ENCODE measurements at regions not wholly inside any gene's neighbourhood (a gene's known extent, or its start where the extent isn't known, plus 50 kb on each side); places are given as distances from the start of the nearest gene placed in this dataset.
"Not testable (repeated sequence)": the region's sequence is repeated elsewhere in the genome, so short reads cannot be mapped to it uniquely, and the experiment has no call there.

- DNase-seq: no peak
Observed at GRCh38 chr2:226575928-226576327, 223.7 kb downstream of the IRS1 start.

DNA sequence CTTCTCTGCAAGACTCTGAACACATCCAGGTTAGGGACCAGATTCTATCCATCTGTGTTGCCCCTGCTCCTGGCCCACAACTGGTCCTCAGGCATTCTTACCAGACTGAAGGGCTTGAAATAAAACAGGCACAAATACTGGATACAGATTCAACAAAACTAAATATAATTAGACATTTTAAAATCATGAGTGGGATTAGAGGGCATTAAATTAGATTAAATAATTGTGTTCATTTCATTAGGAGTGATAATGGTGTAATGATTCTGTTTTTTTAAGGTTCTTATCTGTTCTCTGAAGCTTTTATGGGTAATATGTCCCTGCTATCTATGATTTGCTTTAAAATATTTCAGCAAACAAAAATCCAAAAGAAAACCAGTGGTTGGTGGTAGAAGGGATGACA is 226.5 kb downstream of the IRS1 start:
- no peak for DNase-seq

GRCh38 chr2:226564667-226565066 is 235.0 kb downstream of the IRS1 start:
- DNase-seq: no peak

GRCh38 chr2:226561962-226562361 is 237.7 kb downstream of the IRS1 start:
- no peak for DNase-seq

DNA sequence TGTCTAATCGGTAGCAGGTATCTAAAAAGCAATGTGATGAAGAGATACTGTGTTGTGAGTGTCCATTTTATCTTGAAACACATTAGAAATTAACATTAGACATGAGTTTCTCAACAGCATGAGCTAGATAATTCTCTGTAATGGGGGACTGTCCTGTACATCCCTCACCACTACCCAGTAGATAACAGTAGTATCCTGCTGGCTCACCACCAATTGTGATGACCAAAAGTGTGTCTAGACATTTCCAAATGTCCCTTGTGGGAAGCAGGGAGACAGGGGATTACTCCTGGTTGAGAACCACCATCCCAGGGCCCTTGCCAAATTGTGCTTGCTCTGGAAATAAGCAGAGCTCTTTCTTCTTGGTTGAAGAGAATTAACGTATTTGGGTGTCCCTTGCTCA is 239.3 kb downstream of the IRS1 start:
- no peak for DNase-seq

DNA sequence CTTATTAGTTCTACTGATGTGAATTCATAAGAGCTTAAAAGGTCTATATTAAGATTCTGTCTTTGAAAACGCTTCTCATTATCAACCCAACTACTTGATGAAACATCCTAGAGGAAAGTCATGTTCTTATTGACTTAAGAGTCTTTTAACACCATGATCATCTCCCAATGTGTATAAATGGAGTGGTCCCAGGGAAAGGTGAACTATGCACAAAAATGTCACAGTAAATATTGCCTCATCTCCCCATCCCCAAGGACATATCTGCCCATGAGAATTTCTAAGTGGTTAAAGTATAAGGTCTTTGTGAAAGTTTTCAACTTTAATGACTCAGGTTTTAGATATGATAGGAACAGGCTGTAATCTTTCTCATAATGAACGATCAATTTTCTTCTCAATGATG is 240.1 kb downstream of the IRS1 start:
- no peak for DNase-seq

- no peak for DNase-seq
Observed at GRCh38 chr2:226558418-226558817, 241.2 kb downstream of the IRS1 start.

DNA sequence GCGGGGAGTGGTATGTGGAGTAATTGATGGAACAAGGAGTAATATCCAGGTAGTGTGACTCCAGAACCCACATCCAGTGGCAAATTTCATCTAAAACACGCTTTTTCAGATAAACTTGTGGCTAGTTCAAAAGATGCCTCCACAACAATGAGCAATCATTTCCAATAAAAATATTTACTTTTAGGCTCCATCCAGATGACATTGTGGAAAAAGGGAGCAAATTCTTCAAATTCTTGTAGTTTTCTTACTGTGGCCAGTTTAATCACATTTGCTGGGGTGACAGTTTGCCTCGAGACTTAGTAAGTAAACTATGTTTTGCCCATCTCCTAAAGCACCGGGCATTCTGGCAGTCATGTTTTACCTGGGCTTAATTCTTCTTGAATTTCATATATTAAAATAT is 243.6 kb downstream of the IRS1 start:
- no peak for DNase-seq

GRCh38 chr2:226554701-226555100 is 244.9 kb downstream of the IRS1 start:
- DNase-seq: no peak

- no peak for DNase-seq
Observed at GRCh38 chr2:226553333-226553732, 246.3 kb downstream of the IRS1 start.

- no peak for DNase-seq
Observed at GRCh38 chr2:226552571-226553285, 246.9 kb downstream of the IRS1 start.

GRCh38 chr2:226551522-226552250 is 247.9 kb downstream of the IRS1 start:
- DNase-seq: no peak

GRCh38 chr2:226550801-226551200 is 248.8 kb downstream of the IRS1 start:
- no peak for DNase-seq

- no peak for DNase-seq
Observed at GRCh38 chr2:226548732-226549131, 250.9 kb downstream of the IRS1 start.

GRCh38 chr2:226544596-226545210 is 254.9 kb downstream of the IRS1 start:
- no peak for DNase-seq

DNA sequence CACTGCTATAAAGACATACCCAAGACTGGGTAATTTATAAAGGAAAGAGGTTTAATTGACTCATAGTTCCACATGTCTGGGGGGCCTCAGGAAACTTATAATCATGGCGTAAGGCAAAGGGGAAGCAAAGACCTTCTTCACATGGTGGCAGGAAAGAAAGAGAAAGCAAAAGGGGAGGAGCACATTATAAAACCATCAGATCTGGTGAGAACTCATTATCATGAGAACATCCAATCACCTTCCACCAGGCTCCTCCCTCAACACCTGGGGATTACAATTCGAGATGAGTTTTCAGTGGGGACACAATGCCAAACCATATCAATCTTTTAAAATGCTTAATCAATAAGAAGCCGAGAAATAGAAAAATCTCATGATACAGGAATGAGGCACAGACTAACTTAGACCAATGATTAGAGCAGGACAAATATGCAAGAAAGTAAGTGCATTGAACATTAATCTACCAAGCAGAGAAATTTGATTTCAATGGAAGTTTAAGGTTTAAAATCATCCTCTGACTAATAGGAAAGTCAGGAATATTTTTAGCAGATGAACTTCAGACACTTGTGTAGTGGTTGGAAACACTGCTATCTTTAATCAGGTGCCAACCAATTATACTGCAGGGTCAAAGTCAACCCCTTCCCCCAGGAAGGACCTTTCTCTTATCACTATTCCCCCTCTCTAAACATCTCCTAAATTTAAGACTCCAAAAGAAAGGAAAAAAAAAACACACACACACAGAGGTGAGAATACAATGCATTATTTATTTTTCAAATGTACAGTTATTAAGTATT is 259.2 kb downstream of the IRS1 start:
- DNase-seq: no peak

- DNase-seq: no peak
Observed at GRCh38 chr2:226536410-226536809, 263.2 kb downstream of the IRS1 start.

DNA sequence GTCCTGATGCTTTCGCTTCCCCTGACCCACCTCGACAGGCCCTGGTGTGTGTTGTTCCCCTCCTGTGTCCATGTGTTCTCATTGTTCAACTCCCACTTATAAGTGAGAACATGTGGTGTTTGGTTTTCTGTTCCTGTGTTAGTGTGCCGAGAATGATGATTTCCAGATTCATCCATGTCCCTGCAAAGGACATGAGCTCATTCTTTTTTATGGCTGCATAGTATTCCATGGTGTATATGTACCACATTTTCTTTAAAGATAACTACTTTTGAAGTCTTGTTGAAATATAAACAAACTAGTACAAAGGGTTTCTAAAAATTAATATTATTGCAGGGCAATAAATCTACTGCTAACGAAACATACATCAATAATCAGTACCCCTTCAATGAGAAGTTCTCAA is 266.6 kb downstream of the IRS1 start:
- DNase-seq: not testable (repeated sequence)

GRCh38 chr2:226531061-226531810 is 268.4 kb downstream of the IRS1 start:
- no peak for DNase-seq

GRCh38 chr2:226529556-226529955 is 270.1 kb downstream of the IRS1 start:
- no peak for DNase-seq

GRCh38 chr2:226526716-226527115 is 272.9 kb downstream of the IRS1 start:
- DNase-seq: no peak

GRCh38 chr2:226524381-226524843 is 275.2 kb downstream of the IRS1 start:
- DNase-seq: no peak

All from effector CD4-positive, alpha-beta T cell (primary cell).